ENCODE measurements at regions not wholly inside any gene's neighbourhood (a gene's known extent, or its start where the extent isn't known, plus 50 kb on each side); places are given as distances from the start of the nearest gene placed in this dataset.
"Not testable (repeated sequence)": the region's sequence is repeated elsewhere in the genome, so short reads cannot be mapped to it uniquely, and the experiment has no call there.

- peaks cover 61% of the 10 kb centered on the region for H3K4me1 ChIP-seq (ENCODE audit: insufficient read depth, low read length)
- CTCF ChIA-PET (ENCODE audit: low intra/inter-chr PET ratio, low total read pairs); H3K9me3 ChIP-seq (ENCODE audit: low read length); DNase-seq (ENCODE audit: low spot score); H4K20me1 ChIP-seq (ENCODE audit: insufficient read depth, low read length); ATAC-seq; POLR2A ChIA-PET; FAIRE-seq; H3K79me2 ChIP-seq (ENCODE audit: insufficient read depth, low read length); H2AFZ ChIP-seq (ENCODE audit: low read length); intact Hi-C loops (cut with micrococcal nuclease; ENCODE audit: unreplicated experiment); H3K36me3 ChIP-seq (replicated peaks in 1 of 2; ENCODE audit: control insufficient read depth in 1 of 2, insufficient read depth in 2 of 2, low read length in 2 of 2); H3K4me3 ChIP-seq (replicated peaks in 1 of 3; ENCODE audit: insufficient read depth in 1 of 3, low read depth in 2 of 3, low read length in 3 of 3); H3K9ac ChIP-seq (ENCODE audit: insufficient read depth, low read depth, low read length); H3K27ac ChIP-seq (ENCODE audit: extremely low read length, insufficient read depth, low read length); in situ Hi-C loops (cut with HindIII; ENCODE audit: extremely low pct_ligation_motif_present, low pct_unique_long_range_greater_than_20kb); H3K4me2 ChIP-seq (ENCODE audit: low read depth, low read length); BruUV-seq (replicated peaks); H3K27me3 ChIP-seq (ENCODE audit: control insufficient read depth in 1 of 2, insufficient read depth in 2 of 2, low read length in 2 of 2); TF ChIP-seq NONO (CRISPR knock-in tag; conservative IDR thresholded peaks at IDR 0.05): not testable (repeated sequence)
- TF ChIP-seq NONO (IDR thresholded peaks at IDR 0.05), result 0 out of 2 replicates have a peak, but pooled peaks have one; percentile 60
- peak; percentile 64; the same call in 1 of the 2 replicates for TF ChIP-seq IKZF1 (IDR thresholded peaks at IDR 0.05)
- TF ChIP-seq TRIM22 (IDR thresholded peaks at IDR 0.05), result 0 out of 2 replicates have a peak, but pooled peaks have one; percentile 27
Measured at GRCh38 chr16:29270033-29270432, 136.5 kb downstream of the NPIPB11 start.

- BruUV-seq (replicated peaks); H3K79me2 ChIP-seq (ENCODE audit: insufficient read depth, low read length); H3K9me3 ChIP-seq (ENCODE audit: low read length); H3K27me3 ChIP-seq (ENCODE audit: control insufficient read depth in 1 of 2, insufficient read depth in 2 of 2, low read length in 2 of 2); DNase-seq (ENCODE audit: low spot score); FAIRE-seq; CTCF ChIA-PET (ENCODE audit: low intra/inter-chr PET ratio, low total read pairs); ATAC-seq; H3K4me2 ChIP-seq (ENCODE audit: low read depth, low read length); H3K36me3 ChIP-seq (replicated peaks in 1 of 2; ENCODE audit: control insufficient read depth in 1 of 2, insufficient read depth in 2 of 2, low read length in 2 of 2); POLR2A ChIA-PET; H3K4me3 ChIP-seq (replicated peaks in 1 of 3; ENCODE audit: insufficient read depth in 1 of 3, low read depth in 2 of 3, low read length in 3 of 3); H3K9ac ChIP-seq (ENCODE audit: insufficient read depth, low read depth, low read length); H2AFZ ChIP-seq (ENCODE audit: low read length); in situ Hi-C loops (cut with HindIII; ENCODE audit: extremely low pct_ligation_motif_present, low pct_unique_long_range_greater_than_20kb); H4K20me1 ChIP-seq (ENCODE audit: insufficient read depth, low read length); H3K27ac ChIP-seq (ENCODE audit: extremely low read length, insufficient read depth, low read length): not testable (repeated sequence)
- intact Hi-C loops (cut with micrococcal nuclease; ENCODE audit: unreplicated experiment), result loop anchor here (10.0 kb wide), 1 partner anchor 45 kb away; no protein-coding TSS in a partner anchor
- WGBS (ENCODE audit: low lambda C conversion rate), result 71% methylated on average over 9 of the region's 10 CpGs
- peak; percentile 98 for TF ChIP-seq ZNF331 (CRISPR knock-in tag; IDR thresholded peaks at IDR 0.05)
- peaks cover 68% of the 10 kb centered on the region for H3K4me1 ChIP-seq (ENCODE audit: insufficient read depth, low read length)
Measured at GRCh38 chr16:29269192-29269811, 137.2 kb downstream of the NPIPB11 start.

Data from HepG2 (cell line).